ENCODE measurements at regions not wholly inside any gene's neighbourhood (a gene's known extent, or its start where the extent isn't known, plus 50 kb on each side); places are given as distances from the start of the nearest gene placed in this dataset.

DNA sequence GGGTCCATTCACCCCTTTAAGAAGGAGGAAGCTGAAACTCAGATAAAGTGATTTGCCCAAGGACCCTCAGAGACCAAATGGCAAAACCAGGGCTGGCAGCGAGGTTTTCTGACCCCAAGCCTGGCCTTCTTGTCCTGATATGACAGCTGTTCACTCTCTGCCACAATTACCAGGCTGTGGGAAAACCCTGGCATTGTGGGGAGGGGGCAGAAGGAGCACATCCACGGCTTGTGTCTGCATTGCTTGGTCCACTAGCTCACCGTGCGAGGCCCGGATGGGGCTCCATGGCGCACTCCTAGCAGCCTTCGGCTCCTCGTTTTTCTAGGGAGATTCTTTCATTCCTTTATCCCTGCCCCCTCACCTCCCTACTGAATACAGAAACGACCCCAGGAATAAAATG, 143.4 kb upstream of the SIX2 start:
- DNase-seq (ENCODE audit: low read depth) = no peak

DNA sequence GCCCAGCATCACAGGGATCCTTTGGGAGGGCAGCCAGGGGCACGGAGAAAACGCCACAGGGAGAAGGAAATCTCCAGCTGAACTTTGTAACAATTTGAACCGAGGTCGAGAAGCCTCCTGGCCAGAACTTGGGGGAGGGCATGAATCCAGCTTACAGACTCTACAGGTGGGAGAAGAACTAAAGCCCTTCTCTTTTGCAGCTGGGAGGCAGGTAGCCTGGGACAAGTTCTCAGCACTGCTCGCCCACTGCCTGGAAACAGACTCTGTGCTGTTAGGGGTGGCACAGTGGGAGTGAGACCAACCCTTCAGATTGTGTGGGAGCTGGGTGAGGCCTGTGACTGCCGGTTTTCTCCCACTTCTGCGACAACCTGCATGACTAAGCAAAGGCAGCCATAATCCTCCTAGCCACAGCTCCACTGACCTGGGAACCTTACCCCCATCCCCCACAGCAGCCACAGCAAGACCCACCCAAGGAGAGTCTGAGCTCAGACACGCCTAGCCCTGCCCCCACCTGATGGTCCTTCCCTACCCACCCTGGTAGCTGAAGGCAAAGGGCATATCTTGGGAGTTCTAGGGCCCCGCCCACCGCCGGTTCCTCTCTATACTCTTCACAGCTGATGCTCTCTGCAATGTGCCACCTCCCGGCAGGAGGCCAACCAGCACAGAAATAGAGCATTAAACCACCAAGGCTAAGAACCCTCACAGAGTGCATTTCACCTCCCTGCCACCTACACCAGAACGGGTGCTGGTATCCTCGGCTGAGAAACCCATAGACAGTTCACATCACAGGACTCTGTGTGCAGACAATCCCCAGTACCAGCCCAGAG, 136.0 kb upstream of the SIX2 start:
- no peak for DNase-seq (ENCODE audit: low read depth)

- no peak for DNase-seq (ENCODE audit: low read depth)
Measured at GRCh38 chr2:45141883-45142866, 132.9 kb upstream of the SIX2 start.

DNA sequence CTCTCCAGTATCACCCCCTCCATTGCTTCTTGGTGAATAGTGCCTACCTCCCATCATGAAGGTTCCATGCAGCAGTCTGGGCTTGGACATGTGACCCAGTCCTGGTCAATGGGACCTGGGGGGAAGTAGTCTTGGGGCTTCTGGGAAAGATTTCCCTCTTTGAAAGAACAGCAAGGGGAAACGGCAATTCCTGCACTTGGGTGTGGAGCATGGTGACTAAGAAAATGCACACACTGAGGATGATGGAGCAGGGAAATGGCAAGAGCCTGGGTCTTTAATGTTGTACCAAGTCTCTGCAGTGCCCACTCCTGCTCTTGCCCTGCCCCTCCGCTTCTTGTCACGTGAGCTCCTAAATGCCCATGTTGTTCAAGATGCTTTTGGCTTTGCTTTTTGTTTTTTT, 131.4 kb upstream of the SIX2 start:
- no peak for DNase-seq (ENCODE audit: low read depth)

DNA sequence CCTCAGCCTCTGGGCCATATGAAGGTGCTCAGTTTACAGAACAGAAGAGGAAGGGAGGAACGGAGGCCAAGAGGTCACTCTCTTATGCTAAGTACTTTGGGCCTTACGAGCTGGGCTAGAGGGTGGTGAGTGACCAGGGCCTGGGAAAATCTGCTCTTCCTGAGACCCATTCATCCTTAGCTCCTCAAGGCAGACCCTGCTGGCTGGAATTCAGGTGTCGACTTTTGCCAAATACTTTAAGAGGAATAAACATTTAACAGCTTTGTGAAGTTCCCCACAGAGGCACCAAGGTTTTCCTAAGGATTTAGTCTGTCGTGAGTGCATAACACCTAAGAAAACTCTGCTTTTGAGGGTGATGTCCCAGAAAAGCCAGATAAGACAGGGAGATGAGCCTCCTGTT, 129.7 kb upstream of the SIX2 start:
- DNase-seq (ENCODE audit: low read depth) = no peak

DNA sequence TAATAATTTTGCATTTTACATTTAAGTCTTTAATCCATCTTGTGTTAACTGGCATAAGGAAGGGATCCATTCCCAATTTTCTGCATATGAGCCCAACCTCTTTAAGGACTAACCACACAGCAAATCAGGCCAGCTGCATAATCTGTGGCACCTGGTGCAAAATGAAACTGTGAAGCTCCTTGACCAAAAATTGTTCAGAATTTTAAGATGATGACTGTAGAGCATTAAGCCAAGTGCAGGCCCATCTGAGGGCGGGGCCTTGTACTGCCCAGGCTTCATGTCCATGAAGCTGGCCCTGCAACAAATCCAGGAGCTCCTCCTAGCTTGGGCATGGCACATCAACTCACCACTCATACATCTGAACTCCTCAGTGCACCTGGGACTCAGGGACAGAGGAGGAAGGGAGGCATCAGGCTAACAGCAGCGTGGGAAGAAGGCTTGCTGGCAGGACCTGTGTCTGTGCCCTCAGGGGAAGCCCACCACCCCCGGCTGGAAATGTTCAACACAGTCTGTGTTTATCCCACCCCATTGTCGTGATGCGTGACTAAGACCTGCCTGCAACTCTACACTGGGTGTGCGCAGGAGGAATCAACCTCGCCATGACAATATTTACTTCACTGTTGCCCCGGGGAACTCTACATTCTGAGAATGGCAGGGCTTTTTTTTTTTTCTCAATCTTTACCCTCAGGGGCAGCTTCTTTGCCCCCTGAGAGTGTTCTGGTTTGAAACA, 128.9 kb upstream of the SIX2 start:
- no peak for DNase-seq (ENCODE audit: low read depth)

DNA sequence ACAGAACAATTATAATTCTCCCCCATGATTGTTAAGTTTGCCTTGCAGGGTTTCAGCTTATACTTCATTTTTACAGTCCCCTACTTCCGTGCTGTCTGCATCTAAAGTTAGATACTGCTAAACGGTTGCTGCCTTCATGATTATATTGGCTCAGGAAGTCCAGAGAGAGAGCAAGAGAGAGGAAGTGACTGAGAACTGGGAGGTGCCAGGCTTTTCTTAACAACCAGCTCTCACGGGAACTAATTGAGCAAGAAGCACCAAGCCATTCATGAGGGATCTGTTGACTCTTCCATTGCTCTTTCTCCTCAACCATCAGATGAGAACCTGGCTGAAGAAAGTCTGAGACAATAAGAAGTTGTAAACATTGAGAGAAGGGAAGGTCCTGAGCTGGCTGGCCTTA, 125.5 kb upstream of the SIX2 start:
- DNase-seq (ENCODE audit: low read depth) = peak; percentile 61

DNA sequence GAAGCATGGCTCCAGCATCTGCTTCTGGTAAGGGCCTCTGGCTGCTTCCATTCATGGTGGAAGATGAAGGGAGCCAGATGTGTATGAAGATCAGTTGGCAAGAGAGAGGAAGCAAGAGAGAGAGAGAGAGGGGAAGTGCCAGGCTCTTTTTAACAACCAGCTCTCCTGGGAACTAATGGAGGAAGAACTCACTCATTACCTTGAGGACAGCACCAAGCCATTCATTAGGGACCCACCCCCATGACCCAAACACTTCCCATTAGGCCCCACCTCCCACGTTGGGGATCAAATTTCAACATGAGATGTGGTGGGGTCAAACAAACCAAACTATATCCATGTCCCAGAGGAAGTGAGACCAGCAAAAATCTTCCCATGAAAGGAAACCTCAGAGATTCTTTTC, 124.8 kb upstream of the SIX2 start:
- peak; percentile 24 for DNase-seq (ENCODE audit: low read depth)

- DNase-seq (ENCODE audit: low read depth) = no peak
Measured at GRCh38 chr2:45132551-45132950, 123.3 kb upstream of the SIX2 start.

GRCh38 chr2:45131587-45131986, 122.3 kb upstream of the SIX2 start:
- peak; percentile 92 for DNase-seq (ENCODE audit: low read depth)

DNA sequence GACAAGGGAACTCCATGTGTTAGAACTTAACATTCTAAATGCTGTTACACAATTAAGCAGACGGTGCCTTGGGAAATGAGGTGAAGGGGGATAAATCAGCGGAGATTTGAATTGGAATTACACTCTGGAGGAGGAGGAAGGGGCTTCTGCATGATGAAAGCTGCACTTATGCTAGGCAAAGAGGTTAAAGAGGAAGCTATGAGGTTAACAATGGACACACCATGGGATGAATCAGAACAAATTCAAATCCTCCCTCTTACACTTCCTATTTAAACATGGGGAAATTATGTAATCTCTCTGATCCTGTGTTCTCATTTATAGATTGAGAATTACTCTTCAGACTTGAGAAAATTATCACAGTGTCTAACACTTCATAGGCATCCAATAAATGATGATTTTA, 121.5 kb upstream of the SIX2 start:
- DNase-seq (ENCODE audit: low read depth) = peak; percentile 39

DNA sequence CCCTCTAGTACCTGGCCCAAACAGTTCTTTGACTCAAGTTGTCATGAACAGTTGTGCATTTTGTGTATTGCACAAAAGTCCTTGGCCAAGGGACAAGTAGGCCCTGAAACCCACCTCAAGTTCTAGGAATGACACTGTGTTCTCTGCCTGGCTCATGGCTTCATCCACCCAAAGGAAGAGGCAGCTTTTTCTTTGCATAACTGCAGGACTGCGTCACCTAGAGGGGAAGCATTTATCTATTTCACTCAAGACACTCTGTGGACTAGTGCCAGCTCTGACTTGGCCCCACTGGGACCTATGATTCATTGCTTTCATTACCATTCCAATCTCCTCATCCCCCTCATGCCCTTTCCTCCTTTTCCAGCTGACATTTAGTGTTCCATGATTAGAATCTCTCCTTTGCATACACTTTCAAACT, 119.3 kb upstream of the SIX2 start:
- peak; percentile 96 for DNase-seq (ENCODE audit: low read depth)

DNA sequence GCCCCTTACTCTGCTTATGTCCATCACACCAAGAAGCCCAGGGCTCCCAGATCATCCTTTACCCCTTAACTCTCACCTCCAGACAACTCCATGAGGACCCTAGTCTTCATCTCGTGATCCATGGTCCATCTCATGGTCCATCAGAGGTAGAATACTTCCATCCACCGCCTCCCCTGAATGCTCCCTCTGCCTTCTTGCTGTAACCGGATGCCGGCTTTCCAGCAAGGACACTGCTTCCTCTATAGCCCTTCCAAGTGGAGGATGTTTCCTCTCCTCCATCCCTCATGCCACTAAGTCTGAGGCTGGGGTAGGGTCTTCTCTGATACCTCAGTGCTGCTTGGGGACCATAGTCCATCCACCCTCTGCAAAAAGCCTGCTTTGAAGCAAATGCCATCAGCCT, 118.6 kb upstream of the SIX2 start:
- no peak for DNase-seq (ENCODE audit: low read depth)

DNA sequence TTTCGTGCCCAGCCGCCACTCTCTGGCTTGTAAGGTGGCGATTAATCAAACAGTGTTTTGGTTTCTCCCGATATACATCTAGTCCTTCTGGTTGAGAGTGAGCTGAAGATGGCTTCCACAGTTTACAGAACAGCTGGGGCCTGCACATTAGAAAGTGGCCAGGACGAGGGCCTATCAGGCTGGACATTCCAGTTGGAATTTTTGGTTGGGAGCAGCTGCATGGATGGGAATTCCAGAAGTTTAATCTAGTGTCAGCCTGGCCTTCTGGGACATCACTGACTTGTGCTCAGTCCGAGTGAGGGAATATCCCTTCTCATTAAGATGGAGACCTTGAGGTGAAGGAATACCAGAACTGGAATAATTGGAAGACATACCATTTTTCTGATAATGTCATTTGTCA, 118.1 kb upstream of the SIX2 start:
- DNase-seq (ENCODE audit: low read depth) = no peak

DNA sequence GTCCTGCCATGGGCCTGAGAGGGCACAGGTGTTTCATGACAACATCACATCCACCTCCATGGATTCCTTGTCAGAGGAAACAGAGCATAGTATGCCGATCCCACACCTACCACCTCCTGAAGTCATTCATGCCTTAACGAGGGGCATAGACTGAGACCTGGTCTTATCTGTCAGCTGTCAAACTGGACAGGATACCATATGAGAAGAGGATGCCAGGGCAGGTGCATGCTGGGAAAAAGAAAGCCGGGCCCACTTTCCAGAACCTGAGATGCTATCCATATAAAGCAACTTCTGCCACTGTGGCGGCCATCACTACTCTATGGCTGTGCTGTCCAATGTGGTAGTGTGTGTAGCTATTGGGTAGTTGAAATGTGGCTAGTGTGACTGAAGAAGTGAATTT, 116.0 kb upstream of the SIX2 start:
- DNase-seq (ENCODE audit: low read depth) = no peak

DNA sequence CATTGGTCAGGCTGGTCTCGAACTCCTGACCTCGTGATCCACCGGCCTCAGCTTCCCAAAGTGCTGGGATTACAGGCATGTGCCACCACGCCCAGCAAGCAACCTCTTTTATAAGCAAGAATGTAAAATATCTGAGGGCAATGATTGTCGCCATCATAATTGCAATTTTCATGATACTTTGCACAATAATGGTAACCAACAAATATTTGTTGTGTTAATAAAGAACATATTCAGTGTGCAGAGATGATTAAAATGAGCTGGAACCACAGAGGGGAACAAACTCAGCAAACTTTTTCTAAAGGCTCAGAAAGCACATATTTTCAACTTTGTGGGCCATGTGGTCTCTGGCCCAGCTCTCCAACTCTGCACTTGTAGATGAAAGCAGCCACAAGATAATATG, 115.2 kb upstream of the SIX2 start:
- DNase-seq (ENCODE audit: low read depth) = no peak

DNA sequence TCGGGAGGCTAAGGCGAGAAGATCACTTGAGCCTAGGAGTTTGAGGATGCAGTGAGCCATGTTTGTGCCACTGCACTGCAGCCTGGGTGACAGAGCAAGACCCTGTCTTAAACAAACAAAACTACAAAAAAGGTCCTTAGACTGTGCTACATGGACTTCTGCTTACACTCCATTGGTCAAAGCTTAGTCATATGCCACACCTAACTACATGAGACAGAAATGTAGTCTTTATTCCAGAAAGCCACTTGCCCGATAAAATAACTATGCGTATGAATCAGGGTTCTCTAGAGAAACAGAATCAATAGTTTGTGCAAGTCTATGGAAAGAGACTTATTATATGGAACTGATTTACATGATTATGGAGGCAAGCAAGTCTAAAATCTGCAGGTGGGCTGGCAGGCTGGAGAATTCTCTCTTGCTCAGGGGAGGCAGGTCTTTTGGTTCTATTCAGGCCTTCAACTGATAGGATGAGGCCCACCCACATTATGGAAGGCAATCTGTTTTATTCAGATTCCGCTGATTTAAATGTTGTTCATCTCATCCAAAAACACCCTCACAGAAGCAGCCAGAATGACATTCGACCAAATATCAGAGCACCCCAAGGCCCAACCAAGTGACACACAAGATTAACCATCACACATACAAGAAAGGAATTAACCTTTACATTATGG, 114.4 kb upstream of the SIX2 start:
- no peak for DNase-seq (ENCODE audit: low read depth)

DNA sequence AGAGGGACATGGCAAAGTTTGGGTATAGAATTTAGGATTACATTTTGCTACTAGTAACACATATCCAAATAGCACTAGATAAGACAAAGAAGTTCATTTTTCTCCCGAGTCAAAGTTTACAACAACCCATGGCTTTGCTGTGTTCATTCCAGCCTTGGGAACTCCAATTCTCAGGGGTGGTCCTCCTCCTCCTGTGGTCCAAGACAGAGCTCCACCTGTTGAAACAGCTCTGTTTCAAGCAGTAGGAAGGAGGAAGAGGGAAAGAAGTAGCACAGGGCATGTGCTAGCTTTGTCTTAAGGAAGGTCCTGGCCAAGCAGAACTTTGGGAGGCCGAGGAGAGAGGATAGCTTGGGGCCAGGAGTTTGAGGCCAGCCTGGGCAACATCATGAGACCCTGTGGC, 113.8 kb upstream of the SIX2 start:
- no peak for DNase-seq (ENCODE audit: low read depth)

- DNase-seq (ENCODE audit: low read depth) = no peak
Measured at GRCh38 chr2:45121236-45121927, 112.1 kb upstream of the SIX2 start.

GRCh38 chr2:45120546-45120945, 111.3 kb upstream of the SIX2 start:
- DNase-seq (ENCODE audit: low read depth) = no peak

DNA sequence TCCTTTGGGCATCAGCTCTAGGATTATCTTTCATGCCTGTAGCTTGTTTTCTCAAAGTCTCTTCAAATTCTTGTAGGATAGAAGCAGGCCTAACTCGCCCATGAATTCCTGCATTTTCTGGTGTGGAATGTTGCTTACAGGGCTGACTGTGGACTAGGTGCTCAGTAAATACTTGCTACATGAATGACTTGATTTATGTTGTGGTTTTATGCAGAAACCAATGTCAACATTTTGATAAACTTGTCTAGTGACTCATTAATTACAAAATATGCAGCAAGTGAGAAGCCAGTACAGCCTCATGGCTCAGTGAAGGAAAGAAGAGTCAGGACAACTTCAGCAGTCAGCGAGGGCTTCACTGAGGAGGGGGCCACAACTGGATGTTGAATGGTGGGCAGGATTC, 110.6 kb upstream of the SIX2 start:
- DNase-seq (ENCODE audit: low read depth) = peak; percentile 62
